Prostate gland (tissue), 2 donors: ENCODE measurements at regions not wholly inside any gene's neighbourhood (a gene's known extent, or its start where the extent isn't known, plus 50 kb on each side); places are given as distances from the start of the nearest gene placed in this dataset.

Source experiments
- DNase-seq: peaks from one replicate; pipeline ENCODE4 v3.0.0-alpha.2; 2019; ENCODE audit warnings: low spot score
- H3K27ac ChIP-seq, 2 donors: fragments of 200-600 bp; sonication (generic); 2 replicates each; pipeline ENCODE4 v1.5.1; 2017 to 2019
- H3K27me3 ChIP-seq: fragments of 200-600 bp; sonication (generic); replicated peaks from 2 replicates; pipeline ENCODE4 v1.5.1; 2019; ENCODE audit not compliant: insufficient read depth
- H3K36me3 ChIP-seq, 2 donors: fragments of 200-600 bp; sonication (generic); 1 replicate in 1 of 2; 2 replicates in 1 of 2; pipeline versions ENCODE4 v1.5.1 to v1.8.1; 2017 to 2019
- H3K4me1 ChIP-seq: fragments of 200-600 bp; sonication (generic); replicated peaks from 2 replicates; pipeline ENCODE4 v1.5.1; 2019
- H3K4me3 ChIP-seq, 2 donors: fragments of 200-600 bp; sonication (generic); 2 replicates each; pipeline ENCODE4 v1.5.1; 2017 to 2019
- H3K9me3 ChIP-seq: fragments of 200-600 bp; sonication (generic); 2 replicates; pipeline ENCODE4 v1.5.1; 2017
- POLR2A ChIP-seq: fragments of 450-650 bp; IDR thresholded peaks from one replicate; pipeline ENCODE4 v1.6.1; 2016; ENCODE audit warnings: antibody characterized with exemption, mild to moderate bottlenecking
- POLR2AphosphoS5 ChIP-seq: sonication (generic); formaldehyde crosslinking; IDR thresholded peaks from one replicate; pipeline ENCODE4 v1.6.1; 2017; ENCODE audit warnings: antibody characterized with exemption
- WGBS: methylation state at CpG from one replicate; pipeline ENCODE4 v1.1.5; 2018; 5-methylcytosine and 5-hydroxymethylcytosine counted together
- intact Hi-C: fragments of 100-400 bp; cut with DNase I; formaldehyde crosslinking; loops from one replicate; pipeline ENCODE4 v1.14.2; 2022
- TF ChIP-seq, protein P1 (sequence below), 4 experiments: fragments of 200-600 bp in 2 of 4; fragments of 450-650 bp in 2 of 4; sonication (generic) in 2 of 4; IDR thresholded peaks; 1 replicate in 3 of 4; 2 replicates in 1 of 4; pipeline ENCODE4 v1.5.1; 2016 to 2019; ENCODE audit warnings: antibody characterized with exemption in 4 of 4, mild to moderate bottlenecking in 2 of 4, moderate library complexity in 2 of 4

DNA sequence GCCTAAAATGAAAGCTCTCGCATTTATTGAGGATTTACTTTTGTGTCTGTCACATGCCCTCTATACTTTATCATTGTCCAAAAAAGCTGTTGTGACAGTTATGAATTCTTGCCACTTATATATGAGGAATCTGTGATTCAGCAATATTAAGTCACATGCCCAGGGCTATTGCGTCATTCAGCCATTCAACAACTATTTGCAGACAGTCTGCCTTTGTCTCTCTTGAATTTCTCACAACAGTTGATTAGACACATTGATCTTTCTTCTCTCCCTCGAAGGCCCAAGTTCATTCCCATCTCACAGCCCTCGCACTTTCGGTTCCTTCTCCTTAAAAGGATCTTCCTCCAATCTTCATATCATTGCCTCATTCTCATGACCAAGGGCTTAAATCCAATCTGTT lies 342.6 kb downstream of the MZT1 start:
- no peaks in the 10 kb centered on the region for H3K9me3 ChIP-seq
- no peaks in the 10 kb centered on the region for H3K4me1 ChIP-seq
- H3K36me3 ChIP-seq: no peaks in the 10 kb centered on the region
- 89% methylated on average over 5 of the region's 5 CpGs for WGBS
- TF ChIP-seq, protein P1, sequence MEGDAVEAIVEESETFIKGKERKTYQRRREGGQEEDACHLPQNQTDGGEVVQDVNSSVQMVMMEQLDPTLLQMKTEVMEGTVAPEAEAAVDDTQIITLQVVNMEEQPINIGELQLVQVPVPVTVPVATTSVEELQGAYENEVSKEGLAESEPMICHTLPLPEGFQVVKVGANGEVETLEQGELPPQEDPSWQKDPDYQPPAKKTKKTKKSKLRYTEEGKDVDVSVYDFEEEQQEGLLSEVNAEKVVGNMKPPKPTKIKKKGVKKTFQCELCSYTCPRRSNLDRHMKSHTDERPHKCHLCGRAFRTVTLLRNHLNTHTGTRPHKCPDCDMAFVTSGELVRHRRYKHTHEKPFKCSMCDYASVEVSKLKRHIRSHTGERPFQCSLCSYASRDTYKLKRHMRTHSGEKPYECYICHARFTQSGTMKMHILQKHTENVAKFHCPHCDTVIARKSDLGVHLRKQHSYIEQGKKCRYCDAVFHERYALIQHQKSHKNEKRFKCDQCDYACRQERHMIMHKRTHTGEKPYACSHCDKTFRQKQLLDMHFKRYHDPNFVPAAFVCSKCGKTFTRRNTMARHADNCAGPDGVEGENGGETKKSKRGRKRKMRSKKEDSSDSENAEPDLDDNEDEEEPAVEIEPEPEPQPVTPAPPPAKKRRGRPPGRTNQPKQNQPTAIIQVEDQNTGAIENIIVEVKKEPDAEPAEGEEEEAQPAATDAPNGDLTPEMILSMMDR (IDR thresholded peaks at IDR 0.05): no peak
- TF ChIP-seq POLR2A (no peak), POLR2AphosphoS5 (no peak)
- DNase-seq: no peak
- intact Hi-C loops: no loop called here
- no peak overlapping the region for H3K4me3 ChIP-seq
- no peak overlapping the region for H3K27ac ChIP-seq
- no peaks in the 10 kb centered on the region for H3K27me3 ChIP-seq

DNA sequence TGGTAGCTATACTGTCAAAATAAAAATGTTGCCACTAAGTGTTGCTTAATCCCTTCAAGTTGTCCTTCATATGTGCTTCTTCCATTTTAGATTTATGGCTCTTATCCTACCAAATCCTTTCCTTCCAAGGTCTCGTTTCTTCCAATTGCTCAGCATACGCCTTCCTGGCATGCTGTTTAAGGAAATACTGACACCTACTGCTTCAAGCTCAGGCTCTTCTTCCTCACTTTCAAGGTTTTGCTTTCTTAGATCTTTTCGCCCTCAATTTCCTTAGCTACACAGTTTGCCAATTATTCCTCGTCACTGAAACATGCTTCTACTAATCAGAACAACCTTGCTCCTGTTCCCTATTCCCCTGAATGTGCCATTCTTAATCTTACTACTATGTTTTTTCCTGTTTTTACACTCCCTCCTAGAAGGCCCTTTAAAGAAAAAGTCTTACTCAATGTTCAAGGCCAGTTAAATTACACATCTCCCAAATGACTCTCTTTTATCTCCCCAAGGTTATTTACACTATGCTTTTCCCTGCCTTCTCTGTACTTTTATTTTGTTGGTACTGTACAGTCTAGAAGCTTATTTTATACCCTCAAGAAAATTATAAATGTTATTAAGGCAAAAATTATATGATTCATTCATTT lies 343.1 kb downstream of the MZT1 start:
- no peaks in the 10 kb centered on the region for H3K27me3 ChIP-seq
- no peak for DNase-seq

DNA sequence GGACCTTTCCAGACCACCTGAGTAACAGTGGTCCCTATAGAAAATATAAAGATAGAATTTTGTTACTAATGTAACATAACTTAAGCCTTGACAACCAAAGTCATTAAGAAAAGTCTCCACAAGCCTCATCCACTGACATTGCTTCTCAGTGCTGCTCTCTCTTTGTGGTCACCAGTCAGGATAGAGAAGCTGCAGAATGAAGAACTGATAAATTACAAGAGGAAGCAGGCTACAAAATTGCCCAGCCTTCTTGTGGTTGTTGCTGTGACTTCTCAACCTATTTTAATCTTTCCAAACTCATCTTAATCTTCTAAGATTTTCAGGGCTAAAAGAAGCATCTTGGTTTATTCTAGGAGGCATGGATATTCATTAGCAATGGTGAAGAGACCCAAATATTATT lies 343.8 kb downstream of the MZT1 start:
- TF ChIP-seq POLR2AphosphoS5 (no peak), POLR2A (no peak)
- TF ChIP-seq, protein P1 (IDR thresholded peaks at IDR 0.05): no peak
- no peaks in the 10 kb centered on the region for H3K4me1 ChIP-seq
- DNase-seq: no peak
- H3K4me3 ChIP-seq: no peak overlapping the region
- H3K9me3 ChIP-seq: no peaks in the 10 kb centered on the region
- no peaks in the 10 kb centered on the region for H3K27me3 ChIP-seq
- H3K27ac ChIP-seq: no peak overlapping the region
- H3K36me3 ChIP-seq: no peaks in the 10 kb centered on the region
- intact Hi-C loops: no loop called here

More for the DNA sequence above, 343.1 kb downstream of the MZT1 start:
- Histone ChIP-seq H3K27ac (no peak overlapping the region), H3K9me3 (no peaks in the 10 kb centered on the region), H3K36me3 (no peaks in the 10 kb centered on the region), H3K4me3 (no peak overlapping the region), H3K4me1 (no peaks in the 10 kb centered on the region)
- intact Hi-C loops: no loop called here
- no peak for TF ChIP-seq POLR2A
- TF ChIP-seq, protein P1 (IDR thresholded peaks at IDR 0.05): no peak
- no peak for TF ChIP-seq POLR2AphosphoS5
- WGBS: 60% methylated on average over 4 of the region's 4 CpGs

DNA sequence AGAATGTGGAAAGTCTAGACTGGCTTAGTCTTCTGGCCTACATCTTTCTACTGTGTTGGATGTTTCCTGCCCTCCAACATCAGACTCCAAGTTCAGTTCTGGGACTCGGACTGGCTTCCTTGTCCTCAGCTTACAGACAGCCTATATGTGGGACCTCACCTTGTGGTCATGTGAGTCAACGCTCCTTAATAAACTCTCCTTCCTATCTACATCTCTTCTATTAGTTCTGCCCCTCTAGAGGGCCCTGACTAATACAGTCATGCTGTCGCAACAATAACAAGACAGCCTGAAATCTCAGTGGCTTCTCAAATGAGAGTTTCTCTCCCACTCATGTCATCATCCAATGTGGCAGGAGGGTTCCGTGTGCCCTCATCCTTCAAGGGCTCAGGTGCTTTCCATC lies 347.8 kb downstream of the MZT1 start:
- 93% methylated on average over 4 of the region's 4 CpGs for WGBS
- Histone ChIP-seq H3K4me1 (no peaks in the 10 kb centered on the region), H3K9me3 (no peaks in the 10 kb centered on the region), H3K4me3 (no peak overlapping the region), H3K27ac (no peak overlapping the region), H3K36me3 (no peaks in the 10 kb centered on the region), H3K27me3 (no peaks in the 10 kb centered on the region)
- intact Hi-C loops: no loop called here
- TF ChIP-seq POLR2A: no peak
- TF ChIP-seq, protein P1 (IDR thresholded peaks at IDR 0.05): no peak
- TF ChIP-seq POLR2AphosphoS5: no peak
- no peak for DNase-seq

DNA sequence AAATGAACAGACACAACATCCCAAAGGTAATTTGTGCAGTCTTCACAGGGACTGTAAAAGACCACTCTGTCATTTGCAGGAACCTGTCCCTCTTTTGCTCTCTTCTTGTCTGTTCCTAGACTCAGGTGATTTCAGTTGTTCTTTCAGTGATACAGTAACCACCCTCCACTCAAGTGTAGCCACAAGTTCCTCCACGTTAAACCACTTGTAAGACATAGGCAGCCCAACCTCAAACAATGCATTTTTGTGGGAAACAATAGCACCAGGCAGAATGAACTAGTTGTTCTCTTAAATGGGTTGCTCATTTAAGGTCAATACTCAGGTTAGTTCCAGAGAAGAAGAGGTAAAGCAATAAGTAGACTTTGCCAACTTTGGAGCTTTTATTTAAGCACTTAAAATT lies 359.4 kb downstream of the MZT1 start:
- WGBS: 38% methylated on average over 1 of the region's 1 CpG
- Histone ChIP-seq H3K27ac (no peak overlapping the region), H3K4me3 (no peak overlapping the region), H3K9me3 (no peaks in the 10 kb centered on the region), H3K4me1 (no peaks in the 10 kb centered on the region), H3K27me3 (no peaks in the 10 kb centered on the region), H3K36me3 (no peaks in the 10 kb centered on the region)
- intact Hi-C loops: no loop called here
- TF ChIP-seq, protein P1 (IDR thresholded peaks at IDR 0.05): no peak
- no peak for TF ChIP-seq POLR2A
- no peak for TF ChIP-seq POLR2AphosphoS5
- DNase-seq: no peak
